HT1080 (cell line): ENCODE measurements at regions not wholly inside any gene's neighbourhood (a gene's known extent, or its start where the extent isn't known, plus 50 kb on each side); places are given as distances from the start of the nearest gene placed in this dataset.
"Not testable (repeated sequence)": the region's sequence is repeated elsewhere in the genome, so short reads cannot be mapped to it uniquely, and the experiment has no call there.

ENCODE experiments used
- DNase-seq: peaks from one replicate; pipeline ENCODE4 v3.0.0-alpha.2; 2015; ENCODE audit warnings: low read depth

GRCh38 chr2:187869195-187869594 is 315.0 kb upstream of the TFPI start:
- DNase-seq = no peak

DNA sequence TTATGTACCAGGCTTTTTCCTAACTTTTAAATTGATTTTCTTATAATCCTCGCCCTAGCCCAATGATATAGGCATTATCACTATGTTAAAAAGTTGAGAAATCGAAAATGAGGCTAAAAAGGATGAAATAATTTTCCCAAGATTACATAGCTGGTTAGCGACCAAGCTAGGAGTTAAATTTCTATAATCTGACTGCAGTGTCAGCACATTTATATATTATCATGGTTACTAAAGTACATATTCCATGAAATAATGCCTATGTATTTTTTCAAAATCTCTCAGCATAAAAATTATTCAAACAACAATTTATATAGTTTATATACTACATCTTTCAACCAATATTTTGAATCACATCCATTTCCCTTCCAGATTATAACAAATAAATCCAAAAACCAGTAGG is 317.3 kb upstream of the TFPI start:
- no peak for DNase-seq

- DNase-seq = no peak
Measured at GRCh38 chr2:187873132-187873531, 318.9 kb upstream of the TFPI start.

GRCh38 chr2:187874786-187875185 is 320.6 kb upstream of the TFPI start:
- no peak for DNase-seq

GRCh38 chr2:187875261-187876141 is 321.3 kb upstream of the TFPI start:
- no peak for DNase-seq

GRCh38 chr2:187876554-187876953 is 322.3 kb upstream of the TFPI start:
- no peak for DNase-seq

DNA sequence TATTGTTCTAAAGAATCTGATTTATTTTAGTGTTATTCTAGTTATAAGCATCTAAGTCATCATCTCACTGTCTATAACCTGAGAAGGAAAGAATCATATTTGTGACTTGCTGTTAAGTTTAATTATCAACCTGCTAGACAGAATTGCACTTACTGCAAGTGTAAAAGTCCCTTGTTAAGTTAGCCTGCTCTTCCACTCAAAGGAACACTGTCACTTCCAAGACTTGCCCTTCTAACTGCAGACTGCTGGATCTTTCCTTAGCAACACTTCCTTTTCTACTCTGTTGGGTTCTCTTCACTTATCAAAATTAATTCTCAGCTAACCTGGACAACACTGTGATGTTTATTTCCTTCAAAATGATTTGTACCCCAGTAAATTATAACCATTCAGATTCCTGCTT is 323.2 kb upstream of the TFPI start:
- DNase-seq = no peak

GRCh38 chr2:187878112-187878511 is 323.9 kb upstream of the TFPI start:
- no peak for DNase-seq

DNA sequence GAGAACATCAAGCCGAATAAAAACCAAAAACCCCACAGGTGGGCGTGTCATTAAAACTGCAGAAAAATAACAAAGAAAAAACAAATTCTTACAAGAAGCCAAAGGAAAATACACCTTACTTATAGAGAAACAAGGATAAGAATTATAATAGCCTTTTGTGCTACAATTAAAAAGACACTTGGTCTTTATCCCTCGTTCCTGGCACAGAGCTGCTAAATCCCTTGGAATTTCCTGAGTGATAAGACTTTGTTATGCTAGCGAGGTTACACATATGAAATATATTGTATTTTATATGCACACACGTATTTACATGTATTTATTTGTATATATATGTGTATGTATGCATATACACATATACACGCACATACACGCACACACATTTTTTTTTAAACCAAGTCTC is 325.3 kb upstream of the TFPI start:
- DNase-seq = no peak

DNA sequence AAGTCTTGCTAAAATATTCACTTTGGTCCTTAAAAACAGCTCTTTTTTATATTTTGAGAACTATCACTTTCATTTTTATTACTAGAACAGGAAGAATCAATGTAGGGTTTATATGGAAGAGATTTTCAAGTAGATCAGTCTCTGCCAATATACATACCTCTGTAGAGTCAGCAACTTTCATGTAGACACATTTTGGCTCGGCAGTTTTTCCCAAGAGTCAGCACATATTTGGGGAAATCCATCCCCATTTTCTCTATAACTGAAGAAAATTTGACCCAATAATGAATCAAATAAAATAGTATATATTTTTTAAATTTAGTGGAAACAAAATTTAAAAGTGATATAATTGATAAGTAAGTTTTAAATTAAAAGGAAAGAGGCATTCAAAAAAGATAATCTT is 329.8 kb upstream of the TFPI start:
- no peak for DNase-seq

- no peak for DNase-seq
Measured at GRCh38 chr2:187890690-187891089, 336.5 kb upstream of the TFPI start.

GRCh38 chr2:187900021-187900420 is 345.8 kb upstream of the TFPI start:
- no peak for DNase-seq

DNA sequence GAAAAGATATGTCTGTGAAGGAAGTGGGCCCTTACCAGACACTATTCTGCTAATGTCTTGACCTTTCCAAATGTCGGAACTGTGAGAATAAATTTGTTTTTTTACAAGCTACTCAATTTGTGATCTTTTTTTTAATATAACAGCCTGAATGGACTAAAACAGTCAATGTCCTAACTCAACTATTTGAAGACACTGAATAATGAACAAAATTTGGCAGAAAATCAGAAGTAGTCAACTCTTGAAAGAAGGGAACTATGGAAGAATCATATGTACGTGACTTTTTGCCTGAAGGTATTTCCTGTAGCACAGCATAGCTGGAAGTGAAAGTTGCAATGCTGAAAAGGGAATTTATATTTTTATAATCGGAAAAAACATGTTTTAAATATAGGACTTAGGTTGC is 351.8 kb upstream of the TFPI start:
- no peak for DNase-seq

GRCh38 chr2:187910922-187911321 is 356.7 kb upstream of the TFPI start:
- not testable (repeated sequence) for DNase-seq

- peak; percentile 42 for DNase-seq
Measured at GRCh38 chr2:187912950-187913349, 358.7 kb upstream of the TFPI start.

GRCh38 chr2:187915810-187916209 is 361.6 kb upstream of the TFPI start:
- no peak for DNase-seq

DNA sequence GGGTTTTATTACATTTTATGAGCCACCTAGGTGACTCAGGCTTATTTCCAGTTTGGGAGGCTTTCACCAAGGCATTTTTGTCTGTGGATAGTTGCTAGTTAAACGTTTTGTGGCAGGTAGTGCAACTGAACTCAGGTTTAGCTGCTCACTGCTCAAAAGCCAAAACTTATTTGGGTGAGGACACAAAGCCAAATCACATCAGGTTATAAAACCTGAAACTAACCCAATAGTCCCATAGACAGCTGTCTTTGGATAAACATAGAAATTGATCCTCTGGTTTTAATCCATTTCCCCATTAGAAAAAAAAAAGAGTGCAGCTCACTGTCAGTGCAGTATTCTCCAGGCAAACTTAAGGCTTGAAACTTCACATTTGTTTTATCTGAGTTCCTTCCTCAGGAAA is 362.6 kb upstream of the TFPI start:
- DNase-seq = peak; percentile 4

DNA sequence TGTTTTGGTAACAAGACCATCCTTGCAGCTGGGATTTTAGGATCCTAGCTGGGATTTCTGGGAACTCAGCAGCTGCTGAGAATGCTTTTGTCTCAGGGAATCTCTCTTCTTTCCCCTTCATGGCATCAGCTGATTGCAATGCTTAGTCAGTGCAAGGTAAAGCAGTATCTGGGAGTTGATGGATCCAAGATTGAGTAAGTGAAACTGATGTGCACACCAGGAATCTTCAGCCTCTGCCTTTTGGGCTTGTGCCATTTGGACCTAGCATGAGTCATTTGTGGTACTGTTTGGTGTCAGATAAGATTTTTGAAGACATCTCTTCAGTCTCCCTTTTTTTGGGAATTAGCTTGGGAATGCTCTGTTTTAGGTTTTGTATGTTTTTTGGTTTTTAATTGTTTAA is 363.3 kb upstream of the TFPI start:
- DNase-seq = peak; percentile 7

DNA sequence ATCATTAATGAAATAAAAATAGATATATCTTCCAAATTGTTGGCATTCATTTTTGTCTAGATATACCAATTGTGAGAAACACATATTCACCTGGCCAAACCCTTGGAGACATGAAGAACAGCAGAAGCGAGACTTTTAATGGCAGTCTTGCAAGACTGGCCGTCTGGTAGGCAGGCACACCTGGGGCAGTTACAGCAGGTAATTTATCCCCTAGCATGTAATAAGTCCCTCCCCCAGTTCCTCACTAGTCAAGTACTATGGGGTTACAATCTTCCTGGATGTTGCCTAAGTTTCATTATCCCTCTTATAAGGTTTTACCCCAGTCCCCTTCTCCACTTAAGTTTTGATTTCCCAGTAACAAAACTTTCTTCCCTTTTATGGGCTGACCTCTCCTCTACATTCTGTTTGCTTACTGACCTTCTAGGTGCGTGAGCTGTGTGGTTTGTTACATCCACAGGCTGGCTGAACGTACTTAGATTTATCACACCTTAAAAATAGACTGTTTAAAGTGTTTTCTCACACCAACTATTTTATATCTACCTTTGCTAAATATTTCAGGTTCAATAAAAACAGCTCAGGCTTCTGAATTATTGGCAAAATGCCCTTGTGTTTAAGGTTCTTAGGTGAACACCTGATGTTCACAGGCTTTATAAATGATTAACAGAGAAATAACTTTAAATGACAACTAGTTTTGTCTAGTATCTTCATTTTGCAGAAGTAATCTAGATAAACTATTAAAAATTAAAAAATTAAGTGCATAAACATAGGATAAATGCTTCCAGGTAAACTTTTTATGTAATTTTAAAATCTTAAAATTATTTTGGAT is 365.0 kb upstream of the TFPI start:
- no peak for DNase-seq

DNA sequence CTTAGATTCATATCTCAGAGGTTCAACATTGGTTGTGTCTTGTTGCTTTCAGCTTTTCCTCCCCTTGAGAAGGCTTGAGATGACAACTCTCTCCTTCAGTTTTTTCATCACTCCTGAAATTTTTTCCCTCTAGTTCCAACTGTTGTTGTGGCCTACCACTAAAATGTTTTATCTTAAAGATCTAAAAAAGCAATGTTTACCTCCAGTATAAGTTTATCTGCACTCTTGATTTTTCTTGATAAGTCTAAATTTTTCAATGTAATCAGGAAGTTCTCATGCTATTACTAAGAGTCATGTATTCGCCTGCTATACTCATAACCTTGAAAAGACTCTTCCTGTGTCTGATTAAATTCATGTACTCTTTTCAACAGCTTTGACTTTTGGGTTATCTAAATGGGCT is 366.3 kb upstream of the TFPI start:
- no peak for DNase-seq

- DNase-seq = no peak
Measured at GRCh38 chr2:187922846-187923245, 368.6 kb upstream of the TFPI start.

- no peak for DNase-seq
Measured at GRCh38 chr2:187924293-187924692, 367.4 kb upstream of the GULP1 start.

DNA sequence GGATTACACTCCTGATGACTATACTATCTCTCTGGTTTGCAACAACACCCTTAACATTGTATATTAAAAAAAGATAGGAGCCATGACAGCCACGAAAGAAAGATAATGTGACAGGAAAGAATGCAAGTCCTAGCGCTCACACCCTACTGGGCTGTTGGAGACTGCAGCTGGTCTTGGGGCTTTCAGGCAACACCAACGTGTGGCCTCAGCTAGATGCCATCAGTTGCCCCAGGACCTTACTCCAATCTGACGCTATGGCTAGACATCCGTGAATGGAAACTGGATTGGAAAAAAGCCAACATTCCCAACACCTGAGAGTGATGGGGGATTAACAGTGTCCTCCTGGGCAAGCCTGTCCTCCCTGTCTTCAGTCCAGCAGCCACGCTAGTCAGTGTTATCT is 357.4 kb upstream of the GULP1 start:
- no peak for DNase-seq
